ENCODE measurements at regions not wholly inside any gene's neighbourhood (a gene's known extent, or its start where the extent isn't known, plus 50 kb on each side); places are given as distances from the start of the nearest gene placed in this dataset.
"Not testable (repeated sequence)": the region's sequence is repeated elsewhere in the genome, so short reads cannot be mapped to it uniquely, and the experiment has no call there.

DNA sequence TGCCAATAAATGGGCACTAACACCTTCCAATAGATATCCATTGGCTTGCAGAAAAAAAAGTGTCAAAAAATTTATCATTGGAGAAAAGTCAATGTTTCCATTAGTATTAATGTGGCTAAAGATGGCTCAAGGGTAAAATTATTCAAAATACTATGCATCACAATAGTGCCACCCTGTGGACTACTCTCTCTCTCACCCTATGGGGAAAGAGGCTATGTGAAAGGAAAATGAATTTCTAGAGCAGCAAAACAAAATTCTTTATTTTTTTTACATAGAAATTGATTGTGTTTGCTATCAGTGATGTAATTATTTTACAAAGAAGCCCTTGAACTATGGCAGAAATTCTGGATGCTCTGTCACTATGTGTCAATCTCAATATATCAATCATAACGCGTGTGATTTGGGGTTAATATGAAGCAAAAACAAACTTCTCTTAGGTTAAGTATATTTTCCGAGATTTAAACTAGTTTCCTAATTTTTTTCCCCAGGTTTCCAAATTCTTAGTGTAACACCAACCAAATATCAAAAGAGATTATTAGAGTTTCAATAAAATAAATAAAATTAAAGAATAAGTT, 193.9 kb downstream of the USP22 start:
- TF ChIP-seq EP300 (IDR thresholded peaks at IDR 0.05); POLR2AphosphoS5 (IDR thresholded peaks at IDR 0.05); POLR2A (IDR thresholded peaks at IDR 0.05; ENCODE audit: low read depth): not testable (repeated sequence)
- TF ChIP-seq, protein P1, sequence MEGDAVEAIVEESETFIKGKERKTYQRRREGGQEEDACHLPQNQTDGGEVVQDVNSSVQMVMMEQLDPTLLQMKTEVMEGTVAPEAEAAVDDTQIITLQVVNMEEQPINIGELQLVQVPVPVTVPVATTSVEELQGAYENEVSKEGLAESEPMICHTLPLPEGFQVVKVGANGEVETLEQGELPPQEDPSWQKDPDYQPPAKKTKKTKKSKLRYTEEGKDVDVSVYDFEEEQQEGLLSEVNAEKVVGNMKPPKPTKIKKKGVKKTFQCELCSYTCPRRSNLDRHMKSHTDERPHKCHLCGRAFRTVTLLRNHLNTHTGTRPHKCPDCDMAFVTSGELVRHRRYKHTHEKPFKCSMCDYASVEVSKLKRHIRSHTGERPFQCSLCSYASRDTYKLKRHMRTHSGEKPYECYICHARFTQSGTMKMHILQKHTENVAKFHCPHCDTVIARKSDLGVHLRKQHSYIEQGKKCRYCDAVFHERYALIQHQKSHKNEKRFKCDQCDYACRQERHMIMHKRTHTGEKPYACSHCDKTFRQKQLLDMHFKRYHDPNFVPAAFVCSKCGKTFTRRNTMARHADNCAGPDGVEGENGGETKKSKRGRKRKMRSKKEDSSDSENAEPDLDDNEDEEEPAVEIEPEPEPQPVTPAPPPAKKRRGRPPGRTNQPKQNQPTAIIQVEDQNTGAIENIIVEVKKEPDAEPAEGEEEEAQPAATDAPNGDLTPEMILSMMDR (IDR thresholded peaks at IDR 0.05): peak in 2 of 3 experiments; percentile 12

Measured in esophagus muscularis mucosa (tissue), 4 donors.